ENCODE measurements at regions not wholly inside any gene's neighbourhood (a gene's known extent, or its start where the extent isn't known, plus 50 kb on each side); places are given as distances from the start of the nearest gene placed in this dataset.

DNA sequence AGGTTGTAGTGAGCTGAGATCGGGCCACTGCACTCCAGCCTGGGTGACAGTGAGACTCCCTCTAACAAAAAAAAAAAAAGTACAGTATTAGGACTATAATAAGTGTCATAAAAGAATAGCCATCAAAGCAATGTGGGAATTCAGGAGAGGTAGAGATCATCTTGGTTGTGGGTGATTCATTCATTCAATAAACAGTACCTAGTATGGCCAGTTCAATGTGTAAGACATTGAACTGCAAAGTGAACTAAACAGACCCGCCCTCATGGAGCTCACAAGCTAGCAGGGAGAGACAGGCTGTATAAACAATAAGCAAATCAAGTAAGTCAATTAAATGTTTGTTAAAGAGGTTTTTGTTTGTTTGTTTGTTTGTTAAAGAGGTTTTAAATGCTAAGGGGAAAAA lies 146.1 kb upstream of the RANBP3L start:
- ChIA-PET CTCF (interaction anchor here (1.1 to 1.2 kb wide), 2 partner anchors 9 to 60 kb away, joined by 3 read pairs; no protein-coding TSS in a partner anchor), POLR2A (no interaction called here)
- no peak for DNase-seq (ENCODE audit: extremely low spot score)
- TF ChIP-seq CTCF (IDR thresholded peaks at IDR 0.05; ENCODE audit: control extremely low read depth, extremely low read depth, low read depth, missing control alignments), result no peak

GRCh38 chr5:36450229-36451014 lies 148.7 kb upstream of the RANBP3L start:
- no peak for TF ChIP-seq CTCF (IDR thresholded peaks at IDR 0.05; ENCODE audit: control extremely low read depth, extremely low read depth, low read depth, missing control alignments)
- ChIA-PET CTCF (interaction anchor here (1.1 to 1.7 kb wide), 2 partner anchors 9 to 36 kb away, joined by 3 to 4 read pairs; no protein-coding TSS in a partner anchor), POLR2A (no interaction called here)
- DNase-seq (ENCODE audit: extremely low spot score), result no peak

GRCh38 chr5:36452424-36453006 lies 150.8 kb upstream of the RANBP3L start:
- no peak for DNase-seq (ENCODE audit: extremely low spot score)
- ChIA-PET POLR2A (no interaction called here), CTCF (no interaction called here)
- TF ChIP-seq CTCF (IDR thresholded peaks at IDR 0.05; ENCODE audit: control extremely low read depth, extremely low read depth, low read depth, missing control alignments), result no peak

DNA sequence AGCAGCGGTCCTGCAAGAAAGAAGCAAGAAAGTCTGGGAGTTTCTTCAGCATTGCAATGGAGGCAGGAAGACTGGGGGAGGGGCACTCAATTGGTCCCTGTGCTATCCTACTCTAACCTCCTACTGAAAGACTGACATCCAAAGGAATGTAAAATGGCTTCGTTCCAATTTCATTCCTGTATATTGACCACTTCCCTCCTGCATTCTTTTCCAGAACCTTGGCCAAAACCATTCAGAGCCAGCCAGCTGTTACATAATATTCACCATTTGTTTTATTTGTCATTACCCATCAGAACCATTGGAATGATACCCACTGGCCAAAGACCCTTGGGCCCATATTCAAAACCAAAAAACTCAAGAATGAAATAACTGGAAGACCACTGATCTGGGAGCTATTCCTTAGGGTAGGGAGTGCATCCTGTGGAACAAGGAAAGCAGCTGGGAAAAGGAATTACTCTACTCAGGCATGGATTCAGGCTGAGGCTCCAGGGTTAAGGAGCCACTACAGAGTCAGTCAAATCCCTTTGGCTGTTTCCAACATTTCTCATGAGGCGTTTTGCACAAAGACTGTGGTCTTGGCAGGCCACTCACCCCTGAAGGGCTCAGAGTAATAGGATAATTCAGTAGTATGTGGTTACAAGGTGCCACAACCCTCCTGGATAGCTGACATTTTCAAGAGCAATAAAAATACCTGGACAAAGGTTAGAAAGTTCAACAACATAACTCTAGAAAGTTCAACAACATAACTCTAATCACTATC lies 148.7 kb upstream of the SLC1A3 start:
- POLR2A ChIA-PET, result no interaction called here

GRCh38 chr5:36458746-36459145 lies 147.7 kb upstream of the SLC1A3 start:
- no peak for DNase-seq (ENCODE audit: extremely low spot score)
- ChIA-PET POLR2A (no interaction called here), CTCF (interaction anchor here (0.8 to 2.2 kb wide), 9 partner anchors 8 to 380 kb away, joined by 3 to 9 read pairs (median 4); no protein-coding TSS in a partner anchor)
- no peak for TF ChIP-seq CTCF (IDR thresholded peaks at IDR 0.05; ENCODE audit: control extremely low read depth, extremely low read depth, low read depth, missing control alignments)

More for the DNA sequence above, 148.7 kb upstream of the SLC1A3 start:
- CTCF ChIA-PET, result interaction anchor here (1.2 to 2.2 kb wide), 2 partner anchors 14 to 24 kb away, joined by 3 to 9 read pairs; no protein-coding TSS in a partner anchor
- no peak for DNase-seq (ENCODE audit: extremely low spot score)
- TF ChIP-seq CTCF (IDR thresholded peaks at IDR 0.05; ENCODE audit: control extremely low read depth, extremely low read depth, low read depth, missing control alignments), result no peak
